ENCODE measurements at regions not wholly inside any gene's neighbourhood (a gene's known extent, or its start where the extent isn't known, plus 50 kb on each side); places are given as distances from the start of the nearest gene placed in this dataset.

- no peaks in the 10 kb centered on the region for H3K9me3 ChIP-seq (ENCODE audit: low read depth)
- no peak for TF ChIP-seq EZH2 (IDR thresholded peaks at IDR 0.05; ENCODE audit: borderline replicate concordance)
- no peak for TF ChIP-seq EZH2phosphoT487 (IDR thresholded peaks at IDR 0.05; ENCODE audit: low read depth, severe bottlenecking, unreplicated experiment)
- TF ChIP-seq CTCF (IDR thresholded peaks at IDR 0.05; ENCODE audit: poor library complexity): no peak
- H3K79me2 ChIP-seq: no peaks in the 10 kb centered on the region
- H3K4me2 ChIP-seq: no peak overlapping the region
- no peaks in the 10 kb centered on the region for H3K4me1 ChIP-seq (ENCODE audit: insufficient read depth)
- no peak overlapping the region for H3K27ac ChIP-seq
- H4K20me1 ChIP-seq (ENCODE audit: insufficient read depth, poor library complexity, severe bottlenecking): no peaks in the 10 kb centered on the region
- H3K27me3 ChIP-seq: no peaks in the 10 kb centered on the region
- no peaks in the 10 kb centered on the region for H3K36me3 ChIP-seq (replicated peaks; ENCODE audit: insufficient read depth, low read depth)
- DNase-seq (ENCODE audit: low spot score): no peak
- no peak overlapping the region for H3K4me3 ChIP-seq
- 90% methylated on average over 1 of the region's 1 CpG for WGBS (ENCODE audit: low lambda C conversion rate, missing lambda C conversion rate)
- no peaks in the 10 kb centered on the region for H3K9me2 ChIP-seq (replicated peaks; ENCODE audit: insufficient read depth)
- no peak overlapping the region for H2AFZ ChIP-seq
Observed at GRCh38 chr6:130494729-130495128, 128.9 kb downstream of the TMEM200A start.

GRCh38 chr6:130500693-130501092 lies 134.9 kb downstream of the TMEM200A start:
- Histone ChIP-seq H3K4me3 (no peak overlapping the region), H3K79me2 (no peaks in the 10 kb centered on the region), H3K4me2 (no peak overlapping the region), H3K27ac (no peak overlapping the region), H4K20me1 (ENCODE audit: insufficient read depth, poor library complexity, severe bottlenecking) (no peaks in the 10 kb centered on the region), H2AFZ (no peak overlapping the region), H3K36me3 (replicated peaks; ENCODE audit: insufficient read depth, low read depth) (no peaks in the 10 kb centered on the region), H3K27me3 (no peaks in the 10 kb centered on the region), H3K4me1 (ENCODE audit: insufficient read depth) (no peaks in the 10 kb centered on the region), H3K9me2 (replicated peaks; ENCODE audit: insufficient read depth) (no peaks in the 10 kb centered on the region), H3K9me3 (ENCODE audit: low read depth) (no peaks in the 10 kb centered on the region)
- TF ChIP-seq EZH2phosphoT487 (IDR thresholded peaks at IDR 0.05; ENCODE audit: low read depth, severe bottlenecking, unreplicated experiment) (no peak), EZH2 (IDR thresholded peaks at IDR 0.05; ENCODE audit: borderline replicate concordance) (no peak), CTCF (IDR thresholded peaks at IDR 0.05; ENCODE audit: poor library complexity) (no peak)
- 74% methylated on average over 6 of the region's 6 CpGs for WGBS (ENCODE audit: low lambda C conversion rate, missing lambda C conversion rate)
- no peak for DNase-seq (ENCODE audit: low spot score)

- no peaks in the 10 kb centered on the region for H3K36me3 ChIP-seq (replicated peaks; ENCODE audit: insufficient read depth, low read depth)
- no peak overlapping the region for H3K4me2 ChIP-seq
- H3K4me1 ChIP-seq (ENCODE audit: insufficient read depth): no peaks in the 10 kb centered on the region
- H3K9me2 ChIP-seq (replicated peaks; ENCODE audit: insufficient read depth): no peaks in the 10 kb centered on the region
- H2AFZ ChIP-seq: no peak overlapping the region
- H3K4me3 ChIP-seq: no peak overlapping the region
- H3K79me2 ChIP-seq: no peaks in the 10 kb centered on the region
- no peaks in the 10 kb centered on the region for H4K20me1 ChIP-seq (ENCODE audit: insufficient read depth, poor library complexity, severe bottlenecking)
- H3K9me3 ChIP-seq (ENCODE audit: low read depth): no peaks in the 10 kb centered on the region
- H3K27me3 ChIP-seq: no peaks in the 10 kb centered on the region
- no peak for DNase-seq (ENCODE audit: low spot score)
- H3K27ac ChIP-seq: no peak overlapping the region
- TF ChIP-seq EZH2phosphoT487 (IDR thresholded peaks at IDR 0.05; ENCODE audit: low read depth, severe bottlenecking, unreplicated experiment) (no peak), EZH2 (IDR thresholded peaks at IDR 0.05; ENCODE audit: borderline replicate concordance) (no peak), CTCF (IDR thresholded peaks at IDR 0.05; ENCODE audit: poor library complexity) (no peak)
Observed at GRCh38 chr6:130503146-130503545, 137.3 kb downstream of the TMEM200A start.
